ENCODE measurements at regions not wholly inside any gene's neighbourhood (a gene's known extent, or its start where the extent isn't known, plus 50 kb on each side); places are given as distances from the start of the nearest gene placed in this dataset.

- H3K27ac ChIP-seq (ENCODE audit: control insufficient read depth, insufficient read depth) = no peak overlapping the region
- TF ChIP-seq DPF2 (IDR thresholded peaks at IDR 0.05) = no peak
- TF ChIP-seq SUPT20H (IDR thresholded peaks at IDR 0.05; ENCODE audit: borderline replicate concordance, control insufficient read depth, low read depth, low read length) = no peak
- TF ChIP-seq PAX5 (IDR thresholded peaks at IDR 0.05; ENCODE audit: borderline replicate concordance, low read depth, low read length) = no peak
- no peak for TF ChIP-seq RELB (IDR thresholded peaks at IDR 0.05; ENCODE audit: low read depth)
- TF ChIP-seq ATF7 (IDR thresholded peaks at IDR 0.05; ENCODE audit: low read depth) = no peak
- TF ChIP-seq TCF12 (IDR thresholded peaks at IDR 0.05; ENCODE audit: low read depth, low read length) = no peak
- TF ChIP-seq TCF3 (IDR thresholded peaks at IDR 0.05; ENCODE audit: borderline replicate concordance, insufficient read depth, low read depth, low read length) = no peak
- no peak for TF ChIP-seq NRF1 (conservative IDR thresholded peaks at IDR 0.05; ENCODE audit: low read depth, low read length)
- TF ChIP-seq YY1 (IDR thresholded peaks at IDR 0.05; ENCODE audit: low read depth, low read length) = no peak
- no peak for TF ChIP-seq ZBTB40 (IDR thresholded peaks at IDR 0.05; ENCODE audit: borderline replicate concordance)
- TF ChIP-seq ZSCAN29 (IDR thresholded peaks at IDR 0.05) = no peak
- no peak for TF ChIP-seq IRF3 (IDR thresholded peaks at IDR 0.05)
- TF ChIP-seq ZNF207 (IDR thresholded peaks at IDR 0.05; ENCODE audit: borderline replicate concordance) = no peak
- WGBS (ENCODE audit: insufficient coverage, insufficient replicate concordance, low lambda C conversion rate, missing lambda C conversion rate) = 5% methylated on average over 1 of the region's 1 CpG
- H2AFZ ChIP-seq (ENCODE audit: control insufficient read depth, low read depth, low read length) = no peak overlapping the region
- intact Hi-C loops (cut with micrococcal nuclease; ENCODE audit: unreplicated experiment) (no loop called here), in situ Hi-C loops (cut with MboI) (no loop called here)
- no peaks in the 10 kb centered on the region for H3K27me3 ChIP-seq (replicated peaks in 1 of 2; ENCODE audit: control insufficient read depth in 2 of 2, insufficient read depth in 2 of 2, low read length in 1 of 2)
- ChIA-PET SMC1A (ENCODE audit: uncharacterized antibody, unreplicated experiment) (no interaction called here), RAD21 (ENCODE audit: unreplicated experiment) (no interaction called here), POLR2A (no interaction called here), CTCF (no interaction called here)
- no peak overlapping the region for H3K9ac ChIP-seq (ENCODE audit: control insufficient read depth, insufficient read depth, low read length)
- FAIRE-seq (no peak), DNase-seq (ENCODE audit: low read depth, low spot score) (no peak), ATAC-seq (no peak)
- H3K4me3 ChIP-seq = no peak overlapping the region
- no peaks in the 10 kb centered on the region for H3K4me1 ChIP-seq (ENCODE audit: control insufficient read depth, insufficient read depth, low read length)
- H3K4me2 ChIP-seq (ENCODE audit: control insufficient read depth, insufficient read depth) = no peak overlapping the region
- no peaks in the 10 kb centered on the region for H3K36me3 ChIP-seq (ENCODE audit: control insufficient read depth in 2 of 2, insufficient read depth in 2 of 2, low read length in 1 of 2)
- no peaks in the 10 kb centered on the region for H3K79me2 ChIP-seq (ENCODE audit: control insufficient read depth, insufficient read depth, low read length)
- no peaks in the 10 kb centered on the region for H3K9me3 ChIP-seq (replicated peaks; ENCODE audit: control insufficient read depth, insufficient read depth, low read length)
- BruUV-seq (replicated peaks) = no TSS peak
- H4K20me1 ChIP-seq (ENCODE audit: control insufficient read depth, insufficient read depth) = no peaks in the 10 kb centered on the region
Measured at GRCh38 chr5:63700241-63700640, 262.0 kb downstream of the HTR1A start.

All from GM12878 (cell line).